D721Med (cell line): ENCODE measurements at regions not wholly inside any gene's neighbourhood (a gene's known extent, or its start where the extent isn't known, plus 50 kb on each side); places are given as distances from the start of the nearest gene placed in this dataset.

Source experiments
- DNase-seq: peaks from one replicate; pipeline ENCODE4 v3.0.0; 2011; ENCODE audit warnings: low spot score; ENCODE audit not compliant: insufficient read length
- FAIRE-seq: peaks from 2 replicates; lab custom pipeline; 2011; peaks lifted over from hg19 to GRCh38; lab: Jason Lieb, UNC
- CTCF ChIP-seq: IDR thresholded peaks from 2 replicates; pipeline ENCODE4 v1.5.1; 2012; ENCODE audit warnings: mild to moderate bottlenecking, control low read depth; ENCODE audit not compliant: insufficient read depth; ENCODE audit errors: missing control alignments

GRCh38 chr18:38633333-38633732 lies 1067.7 kb upstream of the CELF4 start:
- no peak for FAIRE-seq
- TF ChIP-seq CTCF, result no peak
- no peak for DNase-seq

- no peak for TF ChIP-seq CTCF
- DNase-seq, result no peak
- FAIRE-seq, result no peak
These were observed 1053.5 kb upstream of the CELF4 start for GRCh38 chr18:38619129-38619528.

- DNase-seq, result no peak
- no peak for TF ChIP-seq CTCF
- no peak for FAIRE-seq
These were observed 1050.7 kb upstream of the CELF4 start for GRCh38 chr18:38616306-38616705.

- FAIRE-seq, result no peak
- no peak for DNase-seq
- TF ChIP-seq CTCF, result no peak
These were observed 1047.3 kb upstream of the CELF4 start for GRCh38 chr18:38612904-38613303.

- peak; percentile 11 for FAIRE-seq
- DNase-seq, result no peak
- no peak for TF ChIP-seq CTCF
These were observed 1045.7 kb upstream of the CELF4 start for GRCh38 chr18:38611036-38611964.

- FAIRE-seq (peak; percentile 66), DNase-seq (no peak)
- no peak for TF ChIP-seq CTCF
These were observed 1041.2 kb upstream of the CELF4 start for GRCh38 chr18:38606841-38607240.

GRCh38 chr18:38602341-38602740 lies 1036.7 kb upstream of the CELF4 start:
- no peak for TF ChIP-seq CTCF
- DNase-seq, result no peak
- no peak for FAIRE-seq
